HFF-Myc (cell line): ENCODE measurements at regions not wholly inside any gene's neighbourhood (a gene's known extent, or its start where the extent isn't known, plus 50 kb on each side); places are given as distances from the start of the nearest gene placed in this dataset.

Source experiments
- DNase-seq: peaks from one replicate; pipeline ENCODE4 v3.0.0-alpha.2; 2011; ENCODE audit warnings: low read depth; ENCODE audit errors: extremely low read depth
- H3K4me3 ChIP-seq: replicated peaks from 2 replicates; pipeline ENCODE4 v1.5.1; 2011; ENCODE audit warnings: low read depth, mild to moderate bottlenecking, control low read depth, low read length
- CTCF ChIP-seq: IDR thresholded peaks from 2 replicates; pipeline ENCODE4 v1.5.1; 2012; ENCODE audit warnings: mild to moderate bottlenecking, low read depth, low read length, control low read depth; ENCODE audit errors: missing control alignments

DNA sequence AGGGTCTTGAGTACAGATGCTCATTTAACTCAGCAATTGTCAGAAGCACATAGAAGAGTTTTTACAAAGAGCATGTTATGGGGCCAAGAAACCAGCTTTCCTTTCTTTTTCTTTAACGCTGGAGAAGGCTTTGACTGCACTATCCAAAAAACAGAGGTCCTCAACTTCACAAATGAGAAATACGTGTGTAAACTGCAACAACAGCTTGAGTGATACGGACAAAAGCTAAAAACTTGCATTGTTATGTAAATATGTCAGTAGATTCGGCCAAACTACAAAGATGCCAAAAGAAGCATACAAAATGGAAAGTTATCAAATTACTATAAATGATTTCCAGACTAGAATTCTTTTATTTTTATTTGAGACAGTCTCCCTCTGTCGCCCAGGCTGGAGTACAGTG lies 62.4 kb upstream of the C10orf90 start:
- DNase-seq, result no peak
- no peak overlapping the region for H3K4me3 ChIP-seq
- no peak for TF ChIP-seq CTCF

DNA sequence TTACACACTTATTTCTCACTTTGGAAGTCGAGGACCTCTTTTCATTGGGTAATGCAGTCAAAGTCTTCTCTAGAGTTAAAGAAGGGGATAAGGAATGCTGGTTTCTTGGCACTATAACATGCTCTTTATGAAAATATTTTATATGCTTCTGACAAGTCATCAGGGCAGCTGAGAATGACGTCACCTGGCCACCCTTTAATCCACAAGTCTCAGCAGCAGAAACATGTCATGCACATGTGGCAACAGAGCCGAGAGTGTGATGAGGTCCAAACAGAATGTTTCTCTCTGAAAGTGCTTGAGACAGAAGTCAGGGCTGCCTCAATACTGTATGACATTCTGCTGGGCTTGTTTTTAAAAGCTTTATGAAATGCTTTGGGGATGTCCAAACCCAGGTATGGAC lies 63.5 kb upstream of the C10orf90 start:
- no peak for TF ChIP-seq CTCF
- H3K4me3 ChIP-seq, result no peak overlapping the region
- no peak for DNase-seq

DNA sequence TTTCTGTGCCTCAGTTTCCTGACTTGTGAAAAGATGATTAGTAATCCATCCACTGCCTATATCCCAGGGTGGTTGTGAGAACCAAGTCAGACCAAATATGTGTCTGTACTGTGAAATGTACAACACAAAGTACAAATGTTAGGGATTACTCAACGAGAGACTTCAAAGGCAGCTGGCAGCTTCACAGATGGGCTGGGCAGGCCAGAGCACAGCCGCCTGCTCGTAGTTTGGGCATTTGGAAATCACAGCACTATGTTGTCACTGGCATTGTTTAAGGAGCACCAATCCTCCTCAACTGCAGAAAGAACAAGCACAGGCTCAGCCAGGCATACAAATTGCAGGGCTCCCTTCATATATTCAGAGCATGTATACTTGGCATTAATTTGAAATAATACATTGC lies 64.5 kb upstream of the C10orf90 start:
- DNase-seq, result no peak
- no peak for TF ChIP-seq CTCF
- no peak overlapping the region for H3K4me3 ChIP-seq

DNA sequence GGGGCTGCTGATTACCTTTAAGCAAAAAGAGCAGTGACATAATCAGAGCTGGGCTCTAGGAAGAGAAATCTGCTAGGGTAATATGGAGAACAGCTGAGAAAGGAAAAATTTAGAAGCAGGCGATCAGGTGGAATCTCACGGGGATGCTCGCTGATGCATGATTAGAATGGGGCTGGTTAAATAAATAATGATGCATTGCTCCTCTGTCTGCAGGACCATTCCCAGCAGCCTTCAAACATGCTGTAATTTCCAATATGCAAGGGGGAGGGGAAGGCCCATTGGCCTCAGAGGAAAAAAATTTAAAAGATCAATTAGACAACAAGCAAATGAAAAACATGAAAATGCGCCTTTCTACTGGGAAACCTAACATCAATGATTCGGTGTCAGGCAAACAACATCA lies 65.6 kb upstream of the C10orf90 start:
- TF ChIP-seq CTCF, result no peak
- H3K4me3 ChIP-seq, result no peak overlapping the region
- no peak for DNase-seq

GRCh38 chr10:126736727-126737126 lies 66.2 kb upstream of the C10orf90 start:
- no peak for TF ChIP-seq CTCF

GRCh38 chr10:126738001-126738400 lies 67.5 kb upstream of the C10orf90 start:
- no peak for DNase-seq
- TF ChIP-seq CTCF, result no peak

More at GRCh38 chr10:126736727-126737126, 66.2 kb upstream of the C10orf90 start:
- no peak for DNase-seq
- no peak overlapping the region for H3K4me3 ChIP-seq

GRCh38 chr10:126744571-126744970 lies 74.1 kb upstream of the C10orf90 start:
- no peak overlapping the region for H3K4me3 ChIP-seq
- TF ChIP-seq CTCF, result no peak
- no peak for DNase-seq

More at GRCh38 chr10:126738001-126738400, 67.5 kb upstream of the C10orf90 start:
- H3K4me3 ChIP-seq, result no peak overlapping the region
